SK-N-DZ (cell line): ENCODE measurements at regions not wholly inside any gene's neighbourhood (a gene's known extent, or its start where the extent isn't known, plus 50 kb on each side); places are given as distances from the start of the nearest gene placed in this dataset.

Experiments
- DNase-seq: peaks from one replicate; pipeline ENCODE4 v3.0.0-alpha.2; 2015; ENCODE audit warnings: low spot score

GRCh38 chr7:132672200-132672990 is 96.1 kb upstream of the PLXNA4 start:
- DNase-seq: no peak

- no peak for DNase-seq
Observed at GRCh38 chr7:132666774-132667172, 90.5 kb upstream of the PLXNA4 start.

- DNase-seq: no peak
Observed at GRCh38 chr7:132666071-132666773, 90.0 kb upstream of the PLXNA4 start.

GRCh38 chr7:132656846-132657776 is 80.8 kb upstream of the PLXNA4 start:
- DNase-seq: peak; percentile 21

- DNase-seq: no peak
Observed at GRCh38 chr7:132656341-132656740, 80.1 kb upstream of the PLXNA4 start.

GRCh38 chr7:132655131-132655727 is 79.0 kb upstream of the PLXNA4 start:
- peak; percentile 17 for DNase-seq

- no peak for DNase-seq
Observed at GRCh38 chr7:132654150-132654549, 77.9 kb upstream of the PLXNA4 start.

GRCh38 chr7:132653366-132653930 is 77.2 kb upstream of the PLXNA4 start:
- DNase-seq: no peak

- DNase-seq: no peak
Observed at GRCh38 chr7:132652507-132652906, 76.2 kb upstream of the PLXNA4 start.

- no peak for DNase-seq
Observed at GRCh38 chr7:132650498-132650897, 74.2 kb upstream of the PLXNA4 start.

GRCh38 chr7:132647311-132647710 is 71.0 kb upstream of the PLXNA4 start:
- DNase-seq: no peak

- no peak for DNase-seq
Observed at GRCh38 chr7:132646052-132646451, 69.8 kb upstream of the PLXNA4 start.

GRCh38 chr7:132643302-132643701 is 67.0 kb upstream of the PLXNA4 start:
- no peak for DNase-seq

GRCh38 chr7:132641238-132641637 is 65.0 kb upstream of the PLXNA4 start:
- DNase-seq: no peak

GRCh38 chr7:132639983-132640382 is 63.7 kb upstream of the PLXNA4 start:
- DNase-seq: no peak

- DNase-seq: no peak
Observed at GRCh38 chr7:132638000-132638399, 61.7 kb upstream of the PLXNA4 start.

GRCh38 chr7:132636581-132636980 is 60.3 kb upstream of the PLXNA4 start:
- no peak for DNase-seq

GRCh38 chr7:132635127-132635526 is 58.9 kb upstream of the PLXNA4 start:
- no peak for DNase-seq

- DNase-seq: no peak
Observed at GRCh38 chr7:132630834-132631233, 54.6 kb upstream of the PLXNA4 start.
